SK-N-SH treated with all-trans-retinoic acid at 6 μM for 48 hours (cell line): ENCODE measurements at regions not wholly inside any gene's neighbourhood (a gene's known extent, or its start where the extent isn't known, plus 50 kb on each side); places are given as distances from the start of the nearest gene placed in this dataset.

Experiments
- PATZ1 ChIP-seq: fragments of 250-450 bp; sonication (Bioruptor Pico); IDR thresholded peaks from 2 replicates; pipeline ENCODE4 v1.8.0; 2020; ENCODE audit warnings: mild to moderate bottlenecking, moderate library complexity, borderline replicate concordance
- ZNF70 ChIP-seq: fragments of 450-650 bp; formaldehyde crosslinking; IDR thresholded peaks from 2 replicates; pipeline ENCODE4 v1.5.0; 2020; ENCODE audit warnings: mild to moderate bottlenecking, moderate library complexity
- ZNF8 ChIP-seq: fragments of 450-650 bp; formaldehyde crosslinking; IDR thresholded peaks from 2 replicates; pipeline ENCODE4 v1.5.0; 2020; ENCODE audit warnings: mild to moderate bottlenecking, moderate library complexity

GRCh38 chr22:22713416-22713815 lies 69.0 kb downstream of the GGTLC2 start:
- TF ChIP-seq ZNF70 (CRISPR knock-in tag), result no peak
- no peak for TF ChIP-seq PATZ1
- TF ChIP-seq ZNF8 (CRISPR knock-in tag), result no peak
